ENCODE measurements at regions not wholly inside any gene's neighbourhood (a gene's known extent, or its start where the extent isn't known, plus 50 kb on each side); places are given as distances from the start of the nearest gene placed in this dataset.
A peak's percentile ranks its signal among the peaks of the same experiment; 100 is the strongest.
"Not testable (repeated sequence)": the region's sequence is repeated elsewhere in the genome, so short reads cannot be mapped to it uniquely, and the experiment has no call there.

- DNase-seq (ENCODE audit: low read depth in 1 of 2, low spot score in 1 of 2) = no peak
- in situ Hi-C loops (cut with HindIII; ENCODE audit: low pct_unique_long_range_greater_than_20kb, low sequenced_read_pairs) = no loop called here
- TF ChIP-seq JUND (IDR thresholded peaks at IDR 0.05; ENCODE audit: low read depth) = no peak
Measured at GRCh38 chrX:127572471-127572870, 479.7 kb downstream of the ACTRT1 start.

GRCh38 chrX:127571834-127572233 is 480.4 kb downstream of the ACTRT1 start:
- in situ Hi-C loops (cut with HindIII; ENCODE audit: low pct_unique_long_range_greater_than_20kb, low sequenced_read_pairs) = no loop called here
- TF ChIP-seq JUND (IDR thresholded peaks at IDR 0.05; ENCODE audit: low read depth) = no peak
- no peak for DNase-seq (ENCODE audit: low read depth in 1 of 2, low spot score in 1 of 2)

GRCh38 chrX:127570276-127570675 is 481.9 kb downstream of the ACTRT1 start:
- no peak for DNase-seq (ENCODE audit: low read depth in 1 of 2, low spot score in 1 of 2)
- in situ Hi-C loops (cut with HindIII; ENCODE audit: low pct_unique_long_range_greater_than_20kb, low sequenced_read_pairs) = no loop called here
- no peak for TF ChIP-seq JUND (IDR thresholded peaks at IDR 0.05; ENCODE audit: low read depth)

- no peak for DNase-seq (ENCODE audit: low read depth in 1 of 2, low spot score in 1 of 2)
- TF ChIP-seq JUND (IDR thresholded peaks at IDR 0.05; ENCODE audit: low read depth) = no peak
- in situ Hi-C loops (cut with HindIII; ENCODE audit: low pct_unique_long_range_greater_than_20kb, low sequenced_read_pairs) = no loop called here
Measured at GRCh38 chrX:127568691-127569090, 483.5 kb downstream of the ACTRT1 start.

- no peak for DNase-seq (ENCODE audit: low read depth in 1 of 2, low spot score in 1 of 2)
- in situ Hi-C loops (cut with HindIII; ENCODE audit: low pct_unique_long_range_greater_than_20kb, low sequenced_read_pairs) = no loop called here
- no peak for TF ChIP-seq JUND (IDR thresholded peaks at IDR 0.05; ENCODE audit: low read depth)
Measured at GRCh38 chrX:127558811-127559210, 493.4 kb downstream of the ACTRT1 start.

GRCh38 chrX:127552571-127552970 is 499.6 kb downstream of the ACTRT1 start:
- in situ Hi-C loops (cut with HindIII; ENCODE audit: low pct_unique_long_range_greater_than_20kb, low sequenced_read_pairs) = no loop called here
- TF ChIP-seq JUND (IDR thresholded peaks at IDR 0.05; ENCODE audit: low read depth) = no peak
- no peak for DNase-seq (ENCODE audit: low read depth in 1 of 2, low spot score in 1 of 2)

- no peak for TF ChIP-seq JUND (IDR thresholded peaks at IDR 0.05; ENCODE audit: low read depth)
- DNase-seq (ENCODE audit: low read depth in 1 of 2, low spot score in 1 of 2) = no peak
- in situ Hi-C loops (cut with HindIII; ENCODE audit: low pct_unique_long_range_greater_than_20kb, low sequenced_read_pairs) = no loop called here
Measured at GRCh38 chrX:127519323-127519722, 532.9 kb downstream of the ACTRT1 start.

- TF ChIP-seq JUND (IDR thresholded peaks at IDR 0.05; ENCODE audit: low read depth) = no peak
- no peak for DNase-seq (ENCODE audit: low read depth in 1 of 2, low spot score in 1 of 2)
- in situ Hi-C loops (cut with HindIII; ENCODE audit: low pct_unique_long_range_greater_than_20kb, low sequenced_read_pairs) = no loop called here
Measured at GRCh38 chrX:127490000-127490399, 562.2 kb downstream of the ACTRT1 start.

GRCh38 chrX:127466211-127466610 is 586.0 kb downstream of the ACTRT1 start:
- DNase-seq (ENCODE audit: low read depth in 1 of 2, low spot score in 1 of 2) = no peak
- in situ Hi-C loops (cut with HindIII; ENCODE audit: low pct_unique_long_range_greater_than_20kb, low sequenced_read_pairs) = no loop called here
- no peak for TF ChIP-seq JUND (IDR thresholded peaks at IDR 0.05; ENCODE audit: low read depth)

GRCh38 chrX:127459790-127460189 is 592.4 kb downstream of the ACTRT1 start:
- peak in 1 of 2 experiments; percentile 1 for DNase-seq (ENCODE audit: low read depth in 1 of 2, low spot score in 1 of 2)

GRCh38 chrX:127457161-127457560 is 595.0 kb downstream of the ACTRT1 start:
- in situ Hi-C loops (cut with HindIII; ENCODE audit: low pct_unique_long_range_greater_than_20kb, low sequenced_read_pairs) = no loop called here
- TF ChIP-seq JUND (IDR thresholded peaks at IDR 0.05; ENCODE audit: low read depth) = no peak
- DNase-seq (ENCODE audit: low read depth in 1 of 2, low spot score in 1 of 2) = no peak

More at GRCh38 chrX:127459790-127460189, 592.4 kb downstream of the ACTRT1 start:
- in situ Hi-C loops (cut with HindIII; ENCODE audit: low pct_unique_long_range_greater_than_20kb, low sequenced_read_pairs) = no loop called here
- TF ChIP-seq JUND (IDR thresholded peaks at IDR 0.05; ENCODE audit: low read depth) = no peak

- TF ChIP-seq JUND (IDR thresholded peaks at IDR 0.05; ENCODE audit: low read depth) = no peak
Measured at GRCh38 chrX:127439676-127440075, 612.5 kb downstream of the ACTRT1 start.

GRCh38 chrX:127405946-127406345 is 586.4 kb downstream of the PRR32 start:
- DNase-seq (ENCODE audit: low read depth in 1 of 2, low spot score in 1 of 2) = no peak
- no peak for TF ChIP-seq JUND (IDR thresholded peaks at IDR 0.05; ENCODE audit: low read depth)
- in situ Hi-C loops (cut with HindIII; ENCODE audit: low pct_unique_long_range_greater_than_20kb, low sequenced_read_pairs) = no loop called here

More at GRCh38 chrX:127439676-127440075, 612.5 kb downstream of the ACTRT1 start:
- in situ Hi-C loops (cut with HindIII; ENCODE audit: low pct_unique_long_range_greater_than_20kb, low sequenced_read_pairs) = no loop called here
- no peak for DNase-seq (ENCODE audit: low read depth in 1 of 2, low spot score in 1 of 2)

GRCh38 chrX:127404161-127404560 is 584.6 kb downstream of the PRR32 start:
- in situ Hi-C loops (cut with HindIII; ENCODE audit: low pct_unique_long_range_greater_than_20kb, low sequenced_read_pairs) = no loop called here
- TF ChIP-seq JUND (IDR thresholded peaks at IDR 0.05; ENCODE audit: low read depth) = no peak
- DNase-seq (ENCODE audit: low read depth in 1 of 2, low spot score in 1 of 2) = no peak

GRCh38 chrX:127400231-127400630 is 580.7 kb downstream of the PRR32 start:
- DNase-seq (ENCODE audit: low read depth in 1 of 2, low spot score in 1 of 2); in situ Hi-C loops (cut with HindIII; ENCODE audit: low pct_unique_long_range_greater_than_20kb, low sequenced_read_pairs): not testable (repeated sequence)

All from T47D (cell line).